ENCODE measurements at regions not wholly inside any gene's neighbourhood (a gene's known extent, or its start where the extent isn't known, plus 50 kb on each side); places are given as distances from the start of the nearest gene placed in this dataset.

DNA sequence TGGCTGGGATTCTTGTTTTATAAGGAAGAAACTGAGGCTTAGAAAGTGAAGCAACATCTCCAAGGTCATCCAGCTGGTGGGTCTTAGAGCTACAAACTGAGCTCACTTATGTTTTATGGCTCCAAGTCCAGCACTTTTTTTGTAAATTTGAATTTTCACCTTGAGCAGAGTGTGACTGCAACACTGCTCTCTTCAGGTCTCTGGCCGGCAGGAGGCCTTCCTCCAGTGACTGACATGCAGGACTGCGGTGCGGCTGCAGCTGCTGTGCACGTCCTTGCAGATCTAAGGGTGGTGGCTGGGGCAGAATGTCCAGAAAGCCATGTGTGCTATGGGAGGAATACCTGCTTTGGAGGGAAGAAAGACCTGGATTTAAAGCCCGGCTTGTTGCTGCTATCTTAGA, 284.2 kb upstream of the POU3F1 start:
- H3K9me3 ChIP-seq (ENCODE audit: control insufficient read depth, low read depth, low read length) = no peaks in the 10 kb centered on the region
- H3T11ph ChIP-seq (ENCODE audit: low read length) = no peak overlapping the region
- no peak overlapping the region for H4K91ac ChIP-seq (ENCODE audit: insufficient read length, low read depth, low read length)
- H4K5ac ChIP-seq (ENCODE audit: insufficient read length, low read depth, low read length) = no peak overlapping the region
- H3K23ac ChIP-seq (ENCODE audit: insufficient read length, low read depth, low read length) = no peak overlapping the region
- H3K79me1 ChIP-seq (ENCODE audit: insufficient read depth, low read depth, low read length, poor library complexity, severe bottlenecking) = no peaks in the 10 kb centered on the region
- no peak overlapping the region for H4K8ac ChIP-seq (replicated peaks; ENCODE audit: insufficient read length, low read depth, low read length)
- H4K20me1 ChIP-seq (ENCODE audit: control insufficient read depth, insufficient read depth, insufficient read length) = no peaks in the 10 kb centered on the region
- H3K9ac ChIP-seq (ENCODE audit: extremely low read depth, insufficient read length, low read length) = no peak overlapping the region
- H2BK20ac ChIP-seq (ENCODE audit: low read depth, low read length, poor library complexity, severe bottlenecking) = no peak overlapping the region
- peak overlapping the region; percentile 14 for H2BK120ac ChIP-seq (ENCODE audit: low read depth, low read length, poor library complexity, severe bottlenecking)
- no CpG with 5 or more reads among the region's 5 CpGs for WGBS (ENCODE audit: extremely low coverage, insufficient read length, low lambda C conversion rate)
- no peaks in the 10 kb centered on the region for H3K23me2 ChIP-seq (ENCODE audit: insufficient read length, low read depth, low read length, poor library complexity, severe bottlenecking)
- no peaks in the 10 kb centered on the region for H3K4me1 ChIP-seq (ENCODE audit: insufficient read depth, low read length)
- no peak overlapping the region for H2BK5ac ChIP-seq (ENCODE audit: insufficient read length, low read length)
- H3K27me3 ChIP-seq (ENCODE audit: insufficient read depth, low read length) = no peaks in the 10 kb centered on the region
- no peak overlapping the region for H3K18ac ChIP-seq (ENCODE audit: insufficient read length, low read depth, low read length)
- H3K4me2 ChIP-seq (ENCODE audit: insufficient read depth, insufficient read length, low read length) = no peak overlapping the region
- no peak overlapping the region for H2BK15ac ChIP-seq (ENCODE audit: low read depth, low read length)
- Mint-ChIP-seq H3K27me3 (ENCODE audit: low read depth) (peaks cover 8% of the 10 kb centered on the region; the same call in 1 of the 2 replicates), H3K36me3 (ENCODE audit: insufficient read depth in 1 of 3, low read depth in 3 of 3) (no peaks in the 10 kb centered on the region; a peak in 1 of 7 replicates), H3K4me1 (peaks cover 4 to 6% of the 10 kb centered on the region in 2 experiments), H3K4me3 (no peak overlapping the region), H3K27ac (no peak overlapping the region), H3K9me3 (no peaks in the 10 kb centered on the region)
- no peak overlapping the region for H3K4ac ChIP-seq (ENCODE audit: low read depth, low read length)
- H3K14ac ChIP-seq (ENCODE audit: insufficient read depth, low read length) = no peak overlapping the region
- no peak overlapping the region for H3K27ac ChIP-seq (ENCODE audit: insufficient read length, low read depth, low read length)
- no peak overlapping the region for H2AFZ ChIP-seq (ENCODE audit: low read length)
- H2BK12ac ChIP-seq (ENCODE audit: insufficient read length, low read depth, low read length) = no peak overlapping the region
- TF ChIP-seq, protein P1, sequence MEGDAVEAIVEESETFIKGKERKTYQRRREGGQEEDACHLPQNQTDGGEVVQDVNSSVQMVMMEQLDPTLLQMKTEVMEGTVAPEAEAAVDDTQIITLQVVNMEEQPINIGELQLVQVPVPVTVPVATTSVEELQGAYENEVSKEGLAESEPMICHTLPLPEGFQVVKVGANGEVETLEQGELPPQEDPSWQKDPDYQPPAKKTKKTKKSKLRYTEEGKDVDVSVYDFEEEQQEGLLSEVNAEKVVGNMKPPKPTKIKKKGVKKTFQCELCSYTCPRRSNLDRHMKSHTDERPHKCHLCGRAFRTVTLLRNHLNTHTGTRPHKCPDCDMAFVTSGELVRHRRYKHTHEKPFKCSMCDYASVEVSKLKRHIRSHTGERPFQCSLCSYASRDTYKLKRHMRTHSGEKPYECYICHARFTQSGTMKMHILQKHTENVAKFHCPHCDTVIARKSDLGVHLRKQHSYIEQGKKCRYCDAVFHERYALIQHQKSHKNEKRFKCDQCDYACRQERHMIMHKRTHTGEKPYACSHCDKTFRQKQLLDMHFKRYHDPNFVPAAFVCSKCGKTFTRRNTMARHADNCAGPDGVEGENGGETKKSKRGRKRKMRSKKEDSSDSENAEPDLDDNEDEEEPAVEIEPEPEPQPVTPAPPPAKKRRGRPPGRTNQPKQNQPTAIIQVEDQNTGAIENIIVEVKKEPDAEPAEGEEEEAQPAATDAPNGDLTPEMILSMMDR (conservative IDR thresholded peaks at IDR 0.05) = no peak
- no peak overlapping the region for H2AK5ac ChIP-seq (ENCODE audit: insufficient read length, low read length)
- H3K56ac ChIP-seq (ENCODE audit: insufficient read length, low read depth, low read length) = no peak overlapping the region
- no peaks in the 10 kb centered on the region for H3K79me2 ChIP-seq (ENCODE audit: insufficient read depth, low read length)
- no peak for DNase-seq

All from H9 (cell line).